GM20000 (cell line): ENCODE measurements at regions not wholly inside any gene's neighbourhood (a gene's known extent, or its start where the extent isn't known, plus 50 kb on each side); places are given as distances from the start of the nearest gene placed in this dataset.

Source experiments
- DNase-seq: peaks from one replicate; pipeline ENCODE4 v3.0.0; 2012; ENCODE audit warnings: low spot score
- CTCF ChIP-seq: IDR thresholded peaks from 2 replicates; pipeline ENCODE4 v1.5.1; 2012; ENCODE audit warnings: mild to moderate bottlenecking, control low read depth; ENCODE audit errors: extremely low read depth, missing control alignments

DNA sequence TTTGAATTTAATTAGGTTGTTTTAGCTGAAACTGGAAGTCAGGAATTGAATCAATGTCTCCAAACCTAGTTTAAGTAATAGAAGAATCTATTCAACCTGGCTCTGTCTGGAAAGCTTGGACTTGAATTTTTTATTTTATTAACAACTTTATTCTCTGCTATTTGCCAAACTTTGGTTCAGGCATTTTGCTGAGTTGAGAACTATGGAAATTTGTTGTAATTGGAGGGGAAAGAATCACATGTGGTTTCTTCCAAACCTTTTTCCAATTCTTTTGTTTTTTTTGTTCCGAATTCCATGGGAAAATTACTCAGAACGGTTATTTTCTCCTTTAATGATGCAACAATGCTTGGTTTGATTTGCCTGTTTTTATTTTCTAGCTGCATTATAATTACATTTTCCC is 98.2 kb upstream of the RPS23 start:
- TF ChIP-seq CTCF: no peak
- DNase-seq: no peak

- no peak for TF ChIP-seq CTCF
- no peak for DNase-seq
Observed at GRCh38 chr5:82375488-82376244, 97.5 kb upstream of the RPS23 start.

- no peak for DNase-seq
- TF ChIP-seq CTCF: no peak
Observed at GRCh38 chr5:82374637-82375036, 96.5 kb upstream of the RPS23 start.

DNA sequence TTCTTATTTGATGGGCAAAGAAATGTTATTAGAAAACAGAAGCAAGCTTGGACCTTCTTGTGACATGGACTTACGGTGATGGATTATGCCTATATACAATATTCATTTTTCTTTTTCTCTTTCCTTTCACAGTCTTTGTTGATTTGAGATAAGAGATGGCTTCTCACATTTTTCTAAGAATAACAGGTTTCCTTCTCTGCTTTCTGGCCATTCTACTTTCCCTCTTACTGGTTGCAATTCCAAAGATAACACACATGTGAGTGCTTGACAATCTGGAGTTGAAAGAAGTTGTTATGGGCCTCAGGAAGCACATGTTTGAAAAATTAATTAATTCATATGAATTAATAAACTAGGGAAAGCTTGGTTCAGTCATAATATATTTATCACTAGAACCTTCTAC is 89.8 kb upstream of the RPS23 start:
- TF ChIP-seq CTCF: no peak
- DNase-seq: no peak

GRCh38 chr5:82365744-82366228 is 87.6 kb upstream of the RPS23 start:
- no peak for DNase-seq
- no peak for TF ChIP-seq CTCF

DNA sequence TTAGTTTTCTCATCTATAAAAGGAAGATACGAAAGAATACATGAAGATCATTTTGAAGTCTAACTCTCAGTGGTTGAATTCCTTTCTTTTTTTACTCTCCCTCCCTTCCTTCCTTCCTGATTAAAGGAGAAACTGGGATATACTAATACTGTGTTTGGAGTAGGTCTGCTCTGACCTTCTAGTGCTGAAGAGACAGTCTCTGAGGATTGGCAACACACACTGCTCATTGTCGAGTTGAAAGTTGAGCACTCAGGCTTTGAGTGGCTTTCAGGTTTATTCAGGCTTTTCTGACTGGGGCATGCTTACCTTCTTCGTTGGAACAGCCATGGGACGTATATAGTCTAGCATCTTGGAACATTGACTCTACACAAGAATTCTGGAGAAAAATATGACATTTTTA is 86.9 kb upstream of the RPS23 start:
- no peak for DNase-seq
- TF ChIP-seq CTCF: no peak

- TF ChIP-seq CTCF: no peak
- no peak for DNase-seq
Observed at GRCh38 chr5:82364497-82364896, 86.3 kb upstream of the RPS23 start.
